Mammary epithelial cell (primary cell): ENCODE measurements at regions not wholly inside any gene's neighbourhood (a gene's known extent, or its start where the extent isn't known, plus 50 kb on each side); places are given as distances from the start of the nearest gene placed in this dataset.

Source experiments
- EZH2 ChIP-seq: IDR thresholded peaks from 2 replicates; pipeline ENCODE4 v1.6.1; 2012; ENCODE audit warnings: low read length, inconsistent platforms, borderline replicate concordance
- TF ChIP-seq, protein P1 (sequence below), 2 donors: IDR thresholded peaks in 1 of 2; conservative IDR thresholded peaks in 1 of 2; 2 replicates each; pipeline ENCODE4 v1.5.1; 2011 to 2012; ENCODE audit warnings: inconsistent platforms in 2 of 2, low read length in 2 of 2, mild to moderate bottlenecking in 2 of 2, control low read depth in 1 of 2, low read depth in 1 of 2; ENCODE audit not compliant: insufficient read depth in 1 of 2; ENCODE audit errors: extremely low read depth in 1 of 2

DNA sequence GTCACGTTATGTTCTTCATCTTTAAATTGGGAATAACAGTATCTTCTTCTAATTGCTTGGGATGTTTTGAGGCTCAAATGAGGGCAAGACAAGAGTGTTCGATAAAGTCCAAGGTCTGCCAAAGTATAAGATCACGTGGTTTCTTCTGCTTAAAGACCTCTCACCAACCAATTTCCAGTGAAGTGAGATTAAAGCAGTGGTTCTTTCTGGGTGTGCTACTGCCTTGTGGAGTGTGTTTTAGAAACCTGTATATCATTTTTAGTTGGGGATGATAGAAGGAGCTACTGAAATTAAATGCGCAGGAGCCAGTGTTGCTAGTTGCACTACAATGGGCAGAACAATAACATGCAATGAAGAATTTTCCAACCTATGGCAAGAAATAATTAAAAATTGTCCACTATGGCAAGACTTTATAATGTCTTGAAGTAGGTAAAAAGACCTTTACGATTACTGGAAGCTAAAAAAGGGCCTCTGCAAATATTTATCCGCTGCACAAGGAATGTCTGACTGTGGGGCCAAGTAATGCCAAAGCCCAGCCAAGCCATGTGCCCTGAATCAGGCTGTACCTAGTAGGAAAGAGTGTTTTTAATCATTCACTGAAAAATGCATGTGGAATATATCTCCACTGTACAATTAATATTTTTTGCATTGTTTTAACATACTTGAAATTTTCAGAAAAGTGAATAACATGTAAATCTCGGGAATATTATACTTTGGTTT lies 244.5 kb upstream of the REG3G start:
- TF ChIP-seq, protein P1, sequence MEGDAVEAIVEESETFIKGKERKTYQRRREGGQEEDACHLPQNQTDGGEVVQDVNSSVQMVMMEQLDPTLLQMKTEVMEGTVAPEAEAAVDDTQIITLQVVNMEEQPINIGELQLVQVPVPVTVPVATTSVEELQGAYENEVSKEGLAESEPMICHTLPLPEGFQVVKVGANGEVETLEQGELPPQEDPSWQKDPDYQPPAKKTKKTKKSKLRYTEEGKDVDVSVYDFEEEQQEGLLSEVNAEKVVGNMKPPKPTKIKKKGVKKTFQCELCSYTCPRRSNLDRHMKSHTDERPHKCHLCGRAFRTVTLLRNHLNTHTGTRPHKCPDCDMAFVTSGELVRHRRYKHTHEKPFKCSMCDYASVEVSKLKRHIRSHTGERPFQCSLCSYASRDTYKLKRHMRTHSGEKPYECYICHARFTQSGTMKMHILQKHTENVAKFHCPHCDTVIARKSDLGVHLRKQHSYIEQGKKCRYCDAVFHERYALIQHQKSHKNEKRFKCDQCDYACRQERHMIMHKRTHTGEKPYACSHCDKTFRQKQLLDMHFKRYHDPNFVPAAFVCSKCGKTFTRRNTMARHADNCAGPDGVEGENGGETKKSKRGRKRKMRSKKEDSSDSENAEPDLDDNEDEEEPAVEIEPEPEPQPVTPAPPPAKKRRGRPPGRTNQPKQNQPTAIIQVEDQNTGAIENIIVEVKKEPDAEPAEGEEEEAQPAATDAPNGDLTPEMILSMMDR (conservative IDR thresholded peaks at IDR 0.05 in 1 of 2, IDR thresholded peaks at IDR 0.05 in 1 of 2; ENCODE audit: extremely low read depth in 1 of 2, insufficient read depth in 1 of 2, low read depth in 1 of 2, low read length in 2 of 2) = no peak
- TF ChIP-seq EZH2 = no peak
